Left ventricle myocardium inferior (tissue), 1 donor: ENCODE measurements at regions not wholly inside any gene's neighbourhood (a gene's known extent, or its start where the extent isn't known, plus 50 kb on each side); places are given as distances from the start of the nearest gene placed in this dataset.

Source experiments
- DNase-seq: peaks from one replicate; pipeline ENCODE4 v3.0.0-alpha.2; 2020
- H3K27ac ChIP-seq: fragments of 200-600 bp; replicated peaks from 2 replicates; pipeline ENCODE4 v1.8.0; 2021
- H3K27me3 ChIP-seq: fragments of 200-600 bp; 2 replicates; pipeline ENCODE4 v1.8.0; 2021; ENCODE audit warnings: low read depth
- H3K36me3 ChIP-seq: fragments of 200-600 bp; 2 replicates; pipeline ENCODE4 v1.8.0; 2021
- H3K4me1 ChIP-seq: fragments of 200-600 bp; 2 replicates; pipeline ENCODE4 v1.8.0; 2021
- H3K4me3 ChIP-seq: fragments of 200-600 bp; 2 replicates; pipeline ENCODE4 v1.8.0; 2021; ENCODE audit warnings: mild to moderate bottlenecking, moderate library complexity
- H3K9me3 ChIP-seq: fragments of 200-600 bp; replicated peaks from 2 replicates; pipeline ENCODE4 v1.8.0; 2021
- intact Hi-C: fragments of 100-400 bp; cut with micrococcal nuclease; formaldehyde crosslinking; loops from one replicate; pipeline ENCODE4 v1.11.0; 2022
- TF ChIP-seq, protein P1 (sequence below): fragments of 200-600 bp; IDR thresholded peaks from 2 replicates; pipeline ENCODE4 v1.8.0; 2021; ENCODE audit warnings: antibody characterized with exemption, mild to moderate bottlenecking, borderline replicate concordance
- donor health status: DM: no; HTN: yes; CAD: no; lungs with severe emphysema.

DNA sequence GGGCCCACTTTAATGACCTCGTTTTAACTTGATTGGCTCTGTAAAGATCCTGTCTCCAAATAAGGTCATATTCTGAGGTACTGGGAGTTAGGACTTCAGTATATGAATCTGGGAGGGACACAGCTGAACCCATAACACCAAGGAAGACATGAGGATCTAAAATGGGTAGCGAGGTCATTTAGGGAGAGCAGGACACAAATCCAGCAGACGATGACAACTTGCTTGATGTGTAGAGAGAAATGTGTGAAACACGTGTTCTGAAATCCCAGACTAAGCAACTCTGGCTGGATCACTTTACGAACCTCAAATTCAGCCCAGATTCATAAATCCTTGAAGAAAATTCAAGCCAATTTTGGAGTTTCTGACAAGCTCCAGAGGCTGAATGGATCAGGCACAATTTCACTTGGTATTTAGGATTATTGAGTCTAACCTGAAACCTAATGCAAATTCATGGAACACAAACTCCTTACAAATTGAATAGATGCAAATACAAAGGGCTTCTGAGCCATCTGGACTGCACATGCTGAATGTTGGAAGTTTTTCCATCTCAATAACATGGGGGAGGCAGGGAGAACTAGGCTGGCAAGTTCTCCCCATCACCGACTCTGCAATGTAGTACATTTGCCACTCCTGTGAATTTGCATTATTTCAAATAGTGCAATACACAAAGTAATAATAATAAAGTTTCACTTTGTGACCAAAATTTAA lies 74.0 kb upstream of the SLC30A5 start:
- Histone ChIP-seq H3K27me3 (no peaks in the 10 kb centered on the region), H3K4me3 (no peak overlapping the region), H3K36me3 (no peaks in the 10 kb centered on the region), H3K9me3 (no peaks in the 10 kb centered on the region), H3K4me1 (no peaks in the 10 kb centered on the region), H3K27ac (no peak overlapping the region)
- TF ChIP-seq, protein P1, sequence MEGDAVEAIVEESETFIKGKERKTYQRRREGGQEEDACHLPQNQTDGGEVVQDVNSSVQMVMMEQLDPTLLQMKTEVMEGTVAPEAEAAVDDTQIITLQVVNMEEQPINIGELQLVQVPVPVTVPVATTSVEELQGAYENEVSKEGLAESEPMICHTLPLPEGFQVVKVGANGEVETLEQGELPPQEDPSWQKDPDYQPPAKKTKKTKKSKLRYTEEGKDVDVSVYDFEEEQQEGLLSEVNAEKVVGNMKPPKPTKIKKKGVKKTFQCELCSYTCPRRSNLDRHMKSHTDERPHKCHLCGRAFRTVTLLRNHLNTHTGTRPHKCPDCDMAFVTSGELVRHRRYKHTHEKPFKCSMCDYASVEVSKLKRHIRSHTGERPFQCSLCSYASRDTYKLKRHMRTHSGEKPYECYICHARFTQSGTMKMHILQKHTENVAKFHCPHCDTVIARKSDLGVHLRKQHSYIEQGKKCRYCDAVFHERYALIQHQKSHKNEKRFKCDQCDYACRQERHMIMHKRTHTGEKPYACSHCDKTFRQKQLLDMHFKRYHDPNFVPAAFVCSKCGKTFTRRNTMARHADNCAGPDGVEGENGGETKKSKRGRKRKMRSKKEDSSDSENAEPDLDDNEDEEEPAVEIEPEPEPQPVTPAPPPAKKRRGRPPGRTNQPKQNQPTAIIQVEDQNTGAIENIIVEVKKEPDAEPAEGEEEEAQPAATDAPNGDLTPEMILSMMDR, result no peak
- DNase-seq, result no peak
- intact Hi-C loops, result no loop called here

DNA sequence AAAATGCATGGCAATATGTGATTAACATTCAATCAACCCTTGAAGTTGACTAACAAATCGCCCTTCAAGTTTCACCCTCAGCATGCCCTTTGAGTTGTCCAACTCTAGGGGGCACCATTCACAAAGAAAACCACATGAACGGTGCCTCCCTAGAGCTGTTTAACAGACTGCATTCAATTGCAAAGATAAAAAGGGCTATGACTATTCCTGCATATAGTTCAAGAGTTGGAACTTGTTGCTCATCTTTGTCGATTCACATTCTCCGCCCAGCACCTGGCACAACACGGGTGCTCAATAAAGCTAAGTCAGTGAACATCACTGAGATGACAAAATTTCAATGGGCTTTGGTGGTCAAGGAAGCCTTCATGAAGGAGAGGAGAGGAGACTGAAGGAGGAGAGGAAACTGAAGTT lies 69.6 kb upstream of the SLC30A5 start:
- Histone ChIP-seq H3K27me3 (no peaks in the 10 kb centered on the region), H3K9me3 (no peaks in the 10 kb centered on the region), H3K36me3 (no peaks in the 10 kb centered on the region), H3K27ac (no peak overlapping the region), H3K4me3 (no peak overlapping the region), H3K4me1 (no peaks in the 10 kb centered on the region)
- no peak for DNase-seq
- TF ChIP-seq, protein P1, result peak; percentile 63
- intact Hi-C loops, result no loop called here

DNA sequence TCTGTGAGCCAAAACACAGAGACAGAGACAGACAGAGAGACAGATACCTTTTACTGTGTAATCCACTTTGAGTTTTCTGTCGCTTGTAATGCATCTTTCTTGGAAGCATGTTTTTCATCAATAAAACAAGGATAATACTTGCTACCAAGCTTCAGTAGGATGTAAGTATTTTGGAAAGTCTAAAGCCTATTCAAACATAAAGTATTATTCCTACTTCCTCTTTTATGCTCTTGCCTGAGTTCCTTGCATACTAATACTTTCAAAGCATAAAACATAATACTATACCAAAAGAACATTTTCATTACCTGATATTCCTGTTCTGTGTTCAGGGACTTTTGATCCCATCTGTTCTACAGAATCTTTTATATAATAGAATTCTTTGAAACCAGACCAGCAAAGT lies 64.5 kb upstream of the SLC30A5 start:
- no peak overlapping the region for H3K27ac ChIP-seq
- no peaks in the 10 kb centered on the region for H3K36me3 ChIP-seq
- DNase-seq, result no peak
- no peaks in the 10 kb centered on the region for H3K9me3 ChIP-seq
- TF ChIP-seq, protein P1, result no peak
- peaks cover 20% of the 10 kb centered on the region for H3K27me3 ChIP-seq
- H3K4me1 ChIP-seq, result no peaks in the 10 kb centered on the region
- intact Hi-C loops, result no loop called here
- H3K4me3 ChIP-seq, result no peak overlapping the region

DNA sequence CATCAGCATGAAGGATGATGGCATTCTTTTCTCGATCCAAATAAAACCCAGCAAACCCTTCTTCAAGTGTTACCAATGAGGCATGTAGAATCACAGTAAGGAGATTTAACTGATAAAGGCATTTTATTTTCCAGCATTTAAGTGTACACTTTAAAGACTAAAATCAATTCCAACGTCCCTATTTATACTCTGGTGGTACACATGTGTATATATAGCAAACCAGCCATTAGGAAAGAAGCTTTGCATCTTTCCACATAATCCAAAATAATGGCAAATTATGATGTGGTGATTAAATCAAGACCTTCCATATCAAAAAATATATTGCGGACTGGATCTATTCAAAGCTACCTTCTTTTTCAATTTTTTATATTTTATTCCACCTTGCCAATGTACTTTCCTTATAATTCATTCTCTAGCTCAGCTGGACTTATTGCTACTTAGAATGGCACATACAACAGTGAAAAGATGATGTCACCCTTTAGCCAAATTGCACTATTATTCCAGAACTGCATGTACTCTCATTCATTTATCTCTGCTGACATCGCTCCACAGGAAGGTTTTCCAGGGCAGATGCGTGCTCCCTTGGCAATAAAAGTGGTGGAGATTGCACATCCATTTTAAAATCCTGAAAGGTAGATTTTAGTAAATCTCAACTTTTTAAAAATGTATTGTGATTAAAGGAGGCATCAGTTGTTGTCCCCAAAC lies 63.3 kb upstream of the SLC30A5 start:
- Histone ChIP-seq H3K4me1 (no peaks in the 10 kb centered on the region), H3K9me3 (no peaks in the 10 kb centered on the region), H3K27ac (no peak overlapping the region), H3K4me3 (no peak overlapping the region), H3K27me3 (peaks cover 23% of the 10 kb centered on the region), H3K36me3 (no peaks in the 10 kb centered on the region)
- intact Hi-C loops, result no loop called here
- TF ChIP-seq, protein P1, result no peak
- DNase-seq, result no peak

DNA sequence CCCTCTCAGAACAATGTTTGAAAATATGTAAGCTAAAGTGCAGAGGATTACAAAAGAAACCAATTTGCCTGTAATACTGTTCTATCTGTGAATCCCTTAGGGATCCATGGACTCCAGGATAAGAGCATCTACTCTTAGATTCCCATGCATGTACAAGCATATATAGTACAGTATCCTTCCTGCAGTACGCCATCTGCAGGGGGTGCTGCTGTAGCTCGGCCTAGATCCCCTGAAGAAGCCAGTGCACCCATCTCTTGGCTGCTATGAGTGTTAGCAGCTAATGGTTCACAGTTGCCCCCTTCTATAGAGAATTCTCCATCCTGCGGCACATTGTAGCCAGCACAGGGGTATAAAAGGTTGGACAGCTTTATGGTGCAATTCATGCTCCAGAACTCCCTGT lies 61.8 kb upstream of the SLC30A5 start:
- Histone ChIP-seq H3K36me3 (no peaks in the 10 kb centered on the region), H3K4me1 (no peaks in the 10 kb centered on the region), H3K27me3 (peaks cover 30% of the 10 kb centered on the region), H3K27ac (no peak overlapping the region), H3K4me3 (no peak overlapping the region), H3K9me3 (no peaks in the 10 kb centered on the region)
- TF ChIP-seq, protein P1, result no peak
- intact Hi-C loops, result no loop called here
- no peak for DNase-seq
